H1 (cell line): ENCODE measurements at regions not wholly inside any gene's neighbourhood (a gene's known extent, or its start where the extent isn't known, plus 50 kb on each side); places are given as distances from the start of the nearest gene placed in this dataset.

ENCODE experiments used
- CTCF ChIA-PET: fragments of 300-600 bp; sonication (Branson Sonifier 250); formaldehyde crosslinking; loops from one replicate; lab custom pipeline; 2021; ENCODE audit not compliant: partially characterized antibody; lab: Charles Lee
- POLR2A ChIA-PET: fragments of 300-600 bp; sonication (Branson Sonifier 250); formaldehyde crosslinking; loops from one replicate; lab custom pipeline; 2021; ENCODE audit warnings: inconsistent platforms; ENCODE audit not compliant: partially characterized antibody; lab: Charles Lee
- DNase-seq, 2 experiments: peaks; one replicate each; pipeline versions ENCODE4 v3.0.0 to v3.0.0-alpha.2; 2010 to 2022; ENCODE audit warnings: low spot score in 2 of 2, low read depth in 1 of 2, mixed read lengths in 1 of 2
- FAIRE-seq: peaks from 2 replicates; lab custom pipeline; 2011; peaks lifted over from hg19 to GRCh38; lab: Jason Lieb, UNC
- H2AFZ ChIP-seq: 2 replicates; pipeline ENCODE4 v1.8.1; 2012; ENCODE audit warnings: low read length, inconsistent platforms
- H2AK5ac ChIP-seq: 2 replicates; pipeline ENCODE4 v1.6.1; 2013; ENCODE audit warnings: low read depth, low read length
- H2BK120ac ChIP-seq: replicated peaks from 2 replicates; pipeline ENCODE3; 2013; ENCODE audit warnings: low read depth, low read length, inconsistent platforms
- H2BK12ac ChIP-seq: 2 replicates; pipeline ENCODE4 v1.6.1; 2013; ENCODE audit warnings: low read depth, low read length
- H2BK15ac ChIP-seq: 2 replicates; pipeline ENCODE4 v1.6.1; 2013; ENCODE audit warnings: low read length
- H2BK20ac ChIP-seq: 2 replicates; pipeline ENCODE4 v1.6.1; 2013; ENCODE audit warnings: low read length
- H2BK5ac ChIP-seq: 2 replicates; pipeline ENCODE4 v1.6.1; 2013; ENCODE audit warnings: low read depth, low read length
- H3K14ac ChIP-seq: 2 replicates; pipeline ENCODE4 v1.6.1; 2013; ENCODE audit warnings: inconsistent platforms; ENCODE audit not compliant: insufficient read length
- H3K18ac ChIP-seq: 2 replicates; pipeline ENCODE4 v1.6.1; 2013; ENCODE audit warnings: low read length; ENCODE audit errors: extremely low read depth
- H3K23ac ChIP-seq: 2 replicates; pipeline ENCODE4 v1.6.1; 2013; ENCODE audit warnings: inconsistent platforms; ENCODE audit not compliant: insufficient read length
- H3K23me2 ChIP-seq: 2 replicates; pipeline ENCODE4 v1.6.1; 2013; ENCODE audit warnings: low read depth, low read length
- H3K27ac ChIP-seq: 2 replicates; pipeline ENCODE4 v1.6.1; 2011; ENCODE audit warnings: low read depth, low read length, inconsistent platforms
- H3K27me3 ChIP-seq, 4 experiments: replicated peaks in 1 of 4; 1 replicate in 1 of 4; 2 replicates in 3 of 4; pipeline versions ENCODE4 v1.6.1 to v1.8.1; 2011 to 2013; ENCODE audit warnings: low read length in 3 of 4, mild to moderate bottlenecking in 3 of 4, inconsistent platforms in 2 of 4, mixed read lengths in 2 of 4, moderate library complexity in 1 of 4; ENCODE audit not compliant: control insufficient read depth in 3 of 4, insufficient read depth in 3 of 4; ENCODE audit errors: extremely low read depth in 1 of 4
- H3K36me3 ChIP-seq, 4 experiments: 2 replicates each; pipeline versions ENCODE4 v1.6.1 to v1.8.1; 2011 to 2013; ENCODE audit warnings: mild to moderate bottlenecking in 4 of 4, low read length in 3 of 4, moderate library complexity in 2 of 4, control low read depth in 1 of 4, inconsistent platforms in 1 of 4; ENCODE audit not compliant: insufficient read depth in 4 of 4, control insufficient read depth in 2 of 4
- H3K4ac ChIP-seq: replicated peaks from 2 replicates; pipeline ENCODE3; 2013; ENCODE audit warnings: low read length, low read depth, mixed read lengths, inconsistent platforms; ENCODE audit not compliant: insufficient read length
- H3K4me1 ChIP-seq, 4 experiments: replicated peaks in 1 of 4; 1 replicate in 1 of 4; 2 replicates in 3 of 4; pipeline versions ENCODE4 v1.6.1 to v1.8.1; 2011 to 2013; ENCODE audit warnings: low read length in 3 of 4, inconsistent platforms in 2 of 4, mixed read lengths in 1 of 4; ENCODE audit not compliant: insufficient read depth in 4 of 4, control insufficient read depth in 3 of 4
- H3K4me2 ChIP-seq, 2 experiments: 2 replicates each; pipeline versions ENCODE4 v1.6.1 to v1.8.1; 2011 to 2013; ENCODE audit warnings: low read depth in 2 of 2, low read length in 2 of 2, control low read depth in 1 of 2, inconsistent platforms in 1 of 2, mild to moderate bottlenecking in 1 of 2; ENCODE audit not compliant: insufficient read depth in 1 of 2
- H3K4me3 ChIP-seq, 4 experiments: fragments of 200-600, 300-600 bp in 1 of 4; sonication (generic), shearing (Covaris generic), sonication (Bioruptor Twin) in 1 of 4; 2 replicates each; pipeline versions ENCODE4 v1.5.1 to v1.8.1; 2011 to 2016; ENCODE audit warnings: low read length in 4 of 4, low read depth in 3 of 4, control low read depth in 2 of 4, inconsistent platforms in 2 of 4, mild to moderate bottlenecking in 2 of 4, mixed read lengths in 1 of 4, moderate library complexity in 1 of 4; ENCODE audit not compliant: insufficient read depth in 2 of 4; ENCODE audit errors: extremely low read depth in 1 of 4
- H3K56ac ChIP-seq: replicated peaks from 2 replicates; pipeline ENCODE3; 2013; ENCODE audit warnings: low read depth, mild to moderate bottlenecking, mixed read lengths, low read length, inconsistent platforms; ENCODE audit not compliant: insufficient read length
- H3K79me1 ChIP-seq: 2 replicates; pipeline ENCODE4 v1.6.1; 2013; ENCODE audit warnings: low read depth, low read length, control low read depth
- H3K79me2 ChIP-seq, 2 experiments: 2 replicates each; pipeline versions ENCODE4 v1.6.1 to v1.8.1; 2012 to 2013; ENCODE audit warnings: low read length in 2 of 2, mild to moderate bottlenecking in 2 of 2, inconsistent platforms in 1 of 2; ENCODE audit not compliant: insufficient read depth in 2 of 2, control insufficient read depth in 1 of 2
- H3K9ac ChIP-seq, 4 experiments: replicated peaks in 1 of 4; 1 replicate in 1 of 4; 2 replicates in 3 of 4; pipeline versions ENCODE4 v1.6.1 to v1.8.1; 2011 to 2013; ENCODE audit warnings: low read depth in 3 of 4, low read length in 3 of 4, control low read depth in 2 of 4, mild to moderate bottlenecking in 2 of 4, moderate library complexity in 2 of 4, inconsistent platforms in 1 of 4; ENCODE audit errors: extremely low read depth in 1 of 4
- H3K9me3 ChIP-seq, 2 experiments: 2 replicates each; pipeline versions ENCODE4 v1.6.1 to v1.8.1; 2012 to 2013; ENCODE audit warnings: mild to moderate bottlenecking in 2 of 2, moderate library complexity in 2 of 2, control low read depth in 1 of 2, inconsistent platforms in 1 of 2, low read depth in 1 of 2, low read length in 1 of 2, mixed read lengths in 1 of 2; ENCODE audit not compliant: insufficient read depth in 2 of 2
- H4K20me1 ChIP-seq, 2 experiments: replicated peaks in 1 of 2; 2 replicates each; pipeline versions ENCODE3 to v1.8.1; 2011 to 2013; ENCODE audit warnings: inconsistent platforms in 2 of 2, low read length in 2 of 2, mild to moderate bottlenecking in 1 of 2; ENCODE audit not compliant: insufficient read depth in 2 of 2, control insufficient read depth in 1 of 2
- H4K5ac ChIP-seq: 2 replicates; pipeline ENCODE4 v1.6.1; 2013; ENCODE audit warnings: low read length, low read depth, mixed read lengths, inconsistent platforms; ENCODE audit not compliant: insufficient read length
- H4K8ac ChIP-seq: 2 replicates; pipeline ENCODE4 v1.8.0; 2013; ENCODE audit warnings: mild to moderate bottlenecking, moderate library complexity, low read length, inconsistent platforms; ENCODE audit not compliant: insufficient read depth; ENCODE audit errors: extremely low read depth
- H4K91ac ChIP-seq: replicated peaks from 2 replicates; pipeline ENCODE3; 2013; ENCODE audit warnings: low read length, mixed read lengths, inconsistent platforms; ENCODE audit not compliant: insufficient read length
- ATF3 ChIP-seq: IDR thresholded peaks from 2 replicates; pipeline ENCODE4 v1.6.1; 2011; ENCODE audit warnings: low read depth, mild to moderate bottlenecking, low read length; ENCODE audit not compliant: insufficient read depth
- BCL11A ChIP-seq, 2 experiments: IDR thresholded peaks; one replicate each; pipeline ENCODE4 v1.6.1; 2011; ENCODE audit warnings: low read depth in 2 of 2, low read length in 2 of 2, mild to moderate bottlenecking in 2 of 2
- EGR1 ChIP-seq: IDR thresholded peaks from 2 replicates; pipeline ENCODE4 v1.6.1; 2011; ENCODE audit warnings: low read depth, low read length, borderline replicate concordance
- FOSL1 ChIP-seq: IDR thresholded peaks from 2 replicates; pipeline ENCODE4 v1.6.1; 2011; ENCODE audit warnings: mild to moderate bottlenecking, low read depth, low read length, moderate library complexity; ENCODE audit not compliant: insufficient read depth
- HDAC6 ChIP-seq: IDR thresholded peaks from one replicate; pipeline ENCODE4 v1.7.1; 2012; ENCODE audit warnings: low read depth, mild to moderate bottlenecking, inconsistent platforms, low read length, moderate library complexity
- NANOG ChIP-seq: IDR thresholded peaks from 2 replicates; pipeline ENCODE4 v1.6.1; 2011; ENCODE audit warnings: low read length, low read depth, mild to moderate bottlenecking, inconsistent platforms; ENCODE audit not compliant: insufficient read depth, poor library complexity, severe bottlenecking
- SP1 ChIP-seq: IDR thresholded peaks from 2 replicates; pipeline ENCODE4 v1.6.1; 2011; ENCODE audit warnings: low read depth, low read length
- SRF ChIP-seq: IDR thresholded peaks from 2 replicates; pipeline ENCODE4 v1.6.1; 2011; ENCODE audit warnings: mild to moderate bottlenecking, low read depth, low read length, moderate library complexity
- SUZ12 ChIP-seq: fragments of 200-600 bp; sonication (generic); IDR thresholded peaks from 2 replicates; pipeline ENCODE4 v1.6.1; 2012; ENCODE audit warnings: mild to moderate bottlenecking, inconsistent platforms, low read length, moderate library complexity, mixed read lengths
- TBP ChIP-seq: IDR thresholded peaks from 2 replicates; pipeline ENCODE4 v1.6.1; 2011; ENCODE audit warnings: low read depth, low read length, improper control_type of control experiment
- USF2 ChIP-seq: IDR thresholded peaks from 2 replicates; pipeline ENCODE4 v1.6.1; 2011; ENCODE audit warnings: low read length, improper control_type of control experiment

GRCh38 chr21:27808923-27809322 is 842.0 kb upstream of the ADAMTS5 start:
- no peak overlapping the region for H2AK5ac ChIP-seq
- no peak overlapping the region for H2BK120ac ChIP-seq
- no peaks in the 10 kb centered on the region; a peak in 1 of 4 replicates for H3K9me3 ChIP-seq
- no peaks in the 10 kb centered on the region for H4K20me1 ChIP-seq
- H3K4me3 ChIP-seq = no peak overlapping the region
- DNase-seq = no peak
- no peak overlapping the region for H2BK5ac ChIP-seq
- H4K5ac ChIP-seq = no peak overlapping the region
- no peak overlapping the region for H3K18ac ChIP-seq
- no peak overlapping the region for H2BK15ac ChIP-seq
- H3K4ac ChIP-seq = no peak overlapping the region
- H3K36me3 ChIP-seq = no peaks in the 10 kb centered on the region
- no peak overlapping the region for H3K23ac ChIP-seq
- no peak overlapping the region for H3K14ac ChIP-seq
- no peak overlapping the region for H3K27ac ChIP-seq
- no peak overlapping the region for H2BK20ac ChIP-seq
- no peak overlapping the region for H3K9ac ChIP-seq
- no peak overlapping the region for H3K56ac ChIP-seq
- no peaks in the 10 kb centered on the region for H3K79me1 ChIP-seq
- no peak overlapping the region for H4K8ac ChIP-seq
- H3K79me2 ChIP-seq = no peaks in the 10 kb centered on the region
- POLR2A ChIA-PET = no interaction called here
- FAIRE-seq = no peak
- H4K91ac ChIP-seq = no peak overlapping the region
- no peaks in the 10 kb centered on the region for H3K23me2 ChIP-seq
- no peak overlapping the region for H2BK12ac ChIP-seq
- no peaks in the 10 kb centered on the region for H3K27me3 ChIP-seq
- H3K4me1 ChIP-seq = no peaks in the 10 kb centered on the region
- no peak overlapping the region for H3K4me2 ChIP-seq
- CTCF ChIA-PET = no interaction called here
- no peak overlapping the region for H2AFZ ChIP-seq
- no peak for TF ChIP-seq USF2
- TF ChIP-seq ATF3 = no peak
- TF ChIP-seq SUZ12 = no peak
- TF ChIP-seq SP1 = no peak
- TF ChIP-seq TBP = no peak
- no peak for TF ChIP-seq SRF
- TF ChIP-seq NANOG = no peak
- TF ChIP-seq HDAC6 = no peak
- TF ChIP-seq BCL11A (IDR thresholded peaks at IDR 0.05; ENCODE audit: low read depth in 2 of 2, low read length in 2 of 2) = no peak
- no peak for TF ChIP-seq FOSL1
- no peak for TF ChIP-seq EGR1
